Esophagus mucosa (tissue), 1 donor: ENCODE measurements at regions not wholly inside any gene's neighbourhood (a gene's known extent, or its start where the extent isn't known, plus 50 kb on each side); places are given as distances from the start of the nearest gene placed in this dataset.

ENCODE experiments used
- ATAC-seq: fragments of 200-7000 bp; cut with Tn5 transposase; one replicate; pipeline ENCODE4 v1.9.1; 2020
- donor health status: DM: yes; HTN: yes; CAD: no.

DNA sequence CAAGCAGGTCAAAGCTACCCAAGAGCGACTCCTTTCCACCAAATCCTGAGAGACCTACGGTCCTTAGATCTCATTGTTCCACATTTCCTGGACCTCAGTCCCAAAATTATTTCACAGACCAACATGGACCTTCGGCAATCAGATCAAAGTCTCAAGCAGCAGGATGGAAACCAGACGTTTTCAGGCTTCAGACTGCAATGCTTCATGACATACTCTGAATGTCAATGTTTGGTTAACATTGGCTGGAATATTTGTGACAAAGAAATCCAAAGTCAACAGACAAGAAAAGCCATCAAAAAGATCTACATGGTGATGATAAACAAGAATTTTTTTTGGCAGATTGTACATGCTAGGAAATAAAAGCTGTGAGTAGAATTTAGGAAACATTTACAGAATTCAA, 1057.3 kb downstream of the ADGRL2 start:
- ATAC-seq: no peak

DNA sequence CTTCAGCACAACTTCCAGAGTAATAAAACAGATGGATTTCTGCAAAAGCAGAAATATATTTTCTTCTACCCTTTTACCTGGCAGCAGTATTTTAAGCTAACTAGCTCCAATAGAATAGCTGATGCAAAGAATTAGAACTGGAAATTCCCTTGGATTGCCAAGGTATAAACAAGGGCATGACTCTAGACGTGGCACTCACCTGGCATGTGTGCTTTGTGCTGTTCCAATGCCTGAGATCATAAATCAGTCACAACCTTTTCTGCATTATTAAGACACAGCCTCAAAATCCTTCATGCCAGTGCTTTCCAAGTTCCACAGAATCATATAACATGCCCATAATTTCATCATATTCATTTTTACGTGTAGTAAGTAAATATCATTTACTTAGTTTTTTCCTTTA, 1048.7 kb downstream of the ADGRL2 start:
- ATAC-seq: no peak

DNA sequence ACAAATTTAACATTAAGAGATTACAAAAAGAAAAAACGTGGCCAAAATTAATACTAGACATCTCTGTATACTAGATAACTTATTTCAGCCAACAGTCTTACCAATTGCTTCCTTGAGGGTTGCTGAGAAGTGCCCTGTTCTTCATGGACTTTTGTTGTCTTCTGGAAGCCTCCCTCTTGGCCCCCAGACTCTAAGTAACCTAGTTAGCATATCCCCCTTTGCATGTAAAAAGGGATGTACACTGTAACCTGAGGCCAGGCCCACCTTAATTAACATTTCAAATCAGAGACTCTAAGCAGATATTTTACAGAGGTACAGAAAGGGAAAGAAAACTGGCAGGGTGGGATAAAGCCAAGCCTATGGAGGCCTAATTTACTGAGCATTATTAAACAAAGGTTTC, 1047.3 kb downstream of the ADGRL2 start:
- ATAC-seq: no peak

GRCh38 chr1:82845866-82846265, 1045.1 kb downstream of the ADGRL2 start:
- ATAC-seq: no peak

- no peak for ATAC-seq
Observed at GRCh38 chr1:82844911-82845827, 1044.4 kb downstream of the ADGRL2 start.

DNA sequence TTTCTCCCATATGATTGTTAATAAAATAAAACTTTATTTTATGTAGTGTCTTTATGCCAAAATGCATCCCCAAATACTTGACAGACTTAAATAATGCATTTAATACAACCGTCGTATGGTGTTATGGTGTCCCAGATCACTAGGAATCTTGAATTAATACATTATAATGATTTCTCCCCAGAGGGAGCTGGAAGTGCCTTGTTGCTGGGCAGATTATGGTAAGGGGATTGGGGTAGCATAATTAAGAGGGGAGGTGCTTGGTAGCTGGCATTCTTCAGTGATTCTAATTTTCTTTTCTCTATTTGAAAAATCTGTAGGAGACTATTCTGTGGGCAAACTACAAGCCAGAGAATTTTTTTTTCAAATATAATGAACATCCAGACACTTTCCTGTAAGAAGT, 1043.7 kb downstream of the ADGRL2 start:
- ATAC-seq: no peak

- no peak for ATAC-seq
Observed at GRCh38 chr1:82843876-82844275, 1043.1 kb downstream of the ADGRL2 start.

- ATAC-seq: no peak
Observed at GRCh38 chr1:82840192-82840591, 1039.5 kb downstream of the ADGRL2 start.

DNA sequence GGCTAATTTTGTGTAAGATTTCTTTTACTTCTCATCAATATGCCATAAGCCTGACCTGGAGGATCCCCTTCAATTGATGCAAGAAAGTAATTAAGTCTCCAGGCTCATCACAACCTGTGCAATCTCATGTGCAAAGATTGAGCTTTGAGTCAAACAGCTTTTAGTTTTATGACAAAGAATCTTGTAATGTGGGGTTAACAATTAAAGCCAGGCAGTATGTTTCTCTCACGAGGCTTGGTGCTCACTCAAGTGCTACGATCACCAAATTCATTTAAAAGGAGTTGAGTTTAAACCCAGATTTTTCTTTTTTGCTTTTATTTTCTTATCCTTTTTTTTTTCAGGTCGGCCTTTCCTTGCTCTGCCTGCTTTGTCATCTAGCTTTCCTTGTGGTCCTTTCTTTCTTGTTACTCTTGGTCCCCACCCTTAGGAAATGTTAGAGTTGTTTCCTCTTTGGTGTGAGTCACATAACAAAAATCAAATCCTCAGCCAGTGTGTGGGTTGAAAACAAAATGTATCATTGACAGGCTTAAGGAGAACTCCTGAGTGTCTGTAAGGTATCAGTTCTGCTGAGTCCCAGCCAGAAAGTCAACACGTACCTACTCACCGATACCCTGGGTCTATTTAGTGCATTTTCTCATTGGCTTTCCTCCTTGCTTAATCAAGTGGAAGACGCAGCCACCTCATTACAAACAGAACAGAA, 1037.2 kb downstream of the ADGRL2 start:
- peak; percentile 56 for ATAC-seq

- no peak for ATAC-seq
Observed at GRCh38 chr1:82836973-82837680, 1036.4 kb downstream of the ADGRL2 start.

GRCh38 chr1:82836213-82836972, 1035.7 kb downstream of the ADGRL2 start:
- no peak for ATAC-seq

GRCh38 chr1:82830690-82831380, 1030.1 kb downstream of the ADGRL2 start:
- ATAC-seq: no peak

GRCh38 chr1:82829527-82829926, 1028.8 kb downstream of the ADGRL2 start:
- no peak for ATAC-seq

DNA sequence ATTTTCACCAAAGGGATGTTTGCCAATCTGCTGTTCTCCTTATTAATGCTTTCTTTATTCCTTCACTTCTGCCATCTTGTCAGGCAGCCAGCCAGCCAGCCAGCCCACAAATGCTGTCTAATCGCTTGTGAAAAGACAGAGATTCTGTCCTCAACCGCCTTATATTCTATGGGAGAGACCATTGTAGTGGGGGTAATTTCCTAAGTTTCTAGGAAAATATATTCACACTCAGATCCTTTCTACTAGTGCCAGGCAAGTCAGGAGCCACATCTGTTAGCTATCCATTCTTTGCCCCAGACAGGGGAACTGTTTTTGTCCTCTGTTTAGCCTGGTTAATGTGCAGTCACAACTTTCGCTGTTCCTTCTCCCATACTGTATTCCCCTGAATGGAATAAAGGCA, 1023.1 kb downstream of the ADGRL2 start:
- no peak for ATAC-seq

GRCh38 chr1:82820816-82821215, 1020.1 kb downstream of the ADGRL2 start:
- ATAC-seq: no peak

GRCh38 chr1:82819234-82819633, 1018.5 kb downstream of the ADGRL2 start:
- ATAC-seq: no peak

GRCh38 chr1:82818586-82818985, 1017.9 kb downstream of the ADGRL2 start:
- ATAC-seq: no peak

DNA sequence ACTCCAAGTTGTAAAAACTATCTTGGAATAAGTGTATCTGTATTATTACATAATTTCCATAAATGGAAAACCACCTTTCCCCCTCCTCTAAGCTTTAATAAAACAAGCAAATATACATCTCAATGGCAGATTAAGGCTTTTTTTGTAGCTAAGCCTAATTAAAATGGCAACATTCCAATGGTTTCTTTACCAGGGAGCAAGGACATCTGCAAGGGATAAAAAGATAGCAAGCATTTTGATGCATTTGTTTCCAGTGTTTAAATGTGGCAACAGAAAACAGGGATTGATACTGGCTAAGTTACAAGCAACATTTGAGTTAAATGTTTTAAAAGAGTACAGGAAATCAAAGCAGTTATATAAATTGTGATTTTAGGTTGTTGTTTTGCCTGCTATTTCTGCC, 1012.7 kb downstream of the ADGRL2 start:
- ATAC-seq: no peak

DNA sequence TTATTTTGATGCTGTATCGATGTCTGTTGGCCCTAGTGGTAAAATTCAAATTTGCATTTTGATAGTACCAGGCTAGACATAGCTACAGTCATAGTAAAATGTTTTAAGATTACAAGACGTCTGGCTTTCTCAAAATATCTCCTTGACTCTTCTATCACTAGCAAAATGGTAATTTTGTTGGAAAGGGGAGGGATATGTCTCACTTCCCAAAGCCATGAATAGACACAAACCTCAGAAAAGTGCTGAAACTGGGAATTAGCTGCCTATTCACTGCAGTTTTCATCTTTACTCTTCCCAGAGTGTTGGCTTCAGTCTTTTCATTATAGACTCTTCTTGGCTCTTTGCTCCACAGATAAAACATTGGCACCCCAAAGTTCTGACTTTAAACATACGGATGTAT, 1009.9 kb downstream of the ADGRL2 start:
- ATAC-seq: no peak

DNA sequence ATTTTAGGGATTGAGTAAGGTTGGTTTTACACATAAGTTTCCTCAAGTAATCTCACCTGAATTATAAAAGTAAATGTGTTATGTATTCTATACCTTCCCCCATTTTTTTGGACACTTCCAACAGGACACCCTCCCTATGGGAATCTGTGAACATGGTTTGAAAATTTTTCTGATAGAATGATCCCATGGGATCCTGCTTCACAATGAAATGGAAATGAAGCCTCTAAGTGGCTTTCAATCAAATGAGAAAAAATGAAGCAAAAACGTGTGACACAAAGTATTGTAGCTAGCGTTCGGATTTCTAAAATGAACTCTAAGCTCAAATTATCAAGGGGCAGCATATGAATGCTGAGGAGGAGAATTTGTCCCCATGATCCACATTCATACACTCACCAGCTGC, 1006.8 kb downstream of the ADGRL2 start:
- no peak for ATAC-seq

DNA sequence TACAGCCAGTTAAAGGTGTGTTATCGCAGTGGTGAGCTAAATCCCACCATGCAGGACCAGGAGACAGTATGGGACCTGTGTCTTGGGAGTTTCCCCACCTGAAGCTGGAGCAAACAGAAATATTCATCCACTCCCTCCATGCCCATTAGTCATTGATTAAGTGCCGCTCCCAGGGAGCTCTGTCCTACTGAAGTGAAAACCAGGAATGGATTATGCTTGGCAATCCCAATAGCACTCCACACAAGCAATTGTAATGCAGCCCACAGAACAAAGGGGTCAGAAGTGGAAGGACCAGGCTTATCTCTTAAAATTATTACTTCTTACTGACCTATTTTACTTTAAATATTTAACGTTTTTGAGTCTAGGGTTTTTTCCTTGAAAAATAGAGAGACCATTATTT, 1005.4 kb downstream of the ADGRL2 start:
- ATAC-seq: no peak

- no peak for ATAC-seq
Observed at GRCh38 chr1:82801176-82801575, 1000.4 kb downstream of the ADGRL2 start.
